ENCODE measurements at regions not wholly inside any gene's neighbourhood (a gene's known extent, or its start where the extent isn't known, plus 50 kb on each side); places are given as distances from the start of the nearest gene placed in this dataset.

- H3K4me3 ChIP-seq, result no peak overlapping the region
- TF ChIP-seq CTCF (IDR thresholded peaks at IDR 0.05), result no peak
- H3K27ac ChIP-seq, result no peak overlapping the region
- no peak for DNase-seq (ENCODE audit: low spot score)
Observed at GRCh38 chr3:43892061-43892460, 201.3 kb downstream of the ABHD5 start.

- DNase-seq (ENCODE audit: low spot score), result no peak
- no peak for TF ChIP-seq CTCF (IDR thresholded peaks at IDR 0.05)
- no peak overlapping the region for H3K27ac ChIP-seq
Observed at GRCh38 chr3:43892526-43892925, 201.8 kb downstream of the ABHD5 start.

GRCh38 chr3:43893727-43894126, 203.0 kb downstream of the ABHD5 start:
- no peak for TF ChIP-seq CTCF (IDR thresholded peaks at IDR 0.05)
- Histone ChIP-seq H3K4me3 (peak overlapping the region; percentile 73), H3K27ac (peak overlapping the region in 1 of 2 donors; percentile 8)
- DNase-seq (ENCODE audit: low spot score), result no peak

More at GRCh38 chr3:43892526-43892925, 201.8 kb downstream of the ABHD5 start:
- H3K4me3 ChIP-seq, result no peak overlapping the region

- TF ChIP-seq CTCF (IDR thresholded peaks at IDR 0.05), result no peak
- no peak for DNase-seq (ENCODE audit: low spot score)
- Histone ChIP-seq H3K4me3 (peak overlapping the region; percentile 73), H3K27ac (peak overlapping the region in 1 of 2 donors; percentile 8)
Observed at GRCh38 chr3:43894176-43895049, 203.7 kb downstream of the ABHD5 start.

GRCh38 chr3:43895573-43895972, 204.8 kb downstream of the ABHD5 start:
- no peak for TF ChIP-seq CTCF (IDR thresholded peaks at IDR 0.05)
- no peak overlapping the region for H3K4me3 ChIP-seq
- DNase-seq (ENCODE audit: low spot score), result no peak
- no peak overlapping the region for H3K27ac ChIP-seq

- Histone ChIP-seq H3K27ac (no peak overlapping the region), H3K4me3 (no peak overlapping the region)
- DNase-seq (ENCODE audit: low spot score), result no peak
- TF ChIP-seq CTCF (IDR thresholded peaks at IDR 0.05), result no peak
Observed at GRCh38 chr3:43902415-43902814, 211.7 kb downstream of the ABHD5 start.

GRCh38 chr3:43905157-43905556, 214.4 kb downstream of the ABHD5 start:
- DNase-seq (ENCODE audit: low spot score), result no peak

More at GRCh38 chr3:43905157-43905556, 214.4 kb downstream of the ABHD5 start:
- no peak overlapping the region for H3K4me3 ChIP-seq
- TF ChIP-seq CTCF (IDR thresholded peaks at IDR 0.05), result no peak
- H3K27ac ChIP-seq, result no peak overlapping the region

All from coronary artery (tissue), 2 donors.